HG03520 (cell line): ENCODE measurements at regions not wholly inside any gene's neighbourhood (a gene's known extent, or its start where the extent isn't known, plus 50 kb on each side); places are given as distances from the start of the nearest gene placed in this dataset.
"Not testable (repeated sequence)": the region's sequence is repeated elsewhere in the genome, so short reads cannot be mapped to it uniquely, and the experiment has no call there.

Experiments used
- ATAC-seq: cut with Tn5 transposase; IDR thresholded peaks from one replicate; pipeline ENCODE4 v1.9.1; 2021; ENCODE audit warnings: mild to moderate bottlenecking, moderate library complexity; ENCODE audit not compliant: unreplicated experiment

- not testable (repeated sequence) for ATAC-seq
Observed at GRCh38 chr7:149992366-149992765, 118.6 kb downstream of the ATP6V0E2 start.

- ATAC-seq, result not testable (repeated sequence)
Observed at GRCh38 chr7:149995369-149996026, 121.7 kb downstream of the ATP6V0E2 start.

GRCh38 chr7:150000780-150001599 is 127.2 kb downstream of the ATP6V0E2 start:
- ATAC-seq, result not testable (repeated sequence)

GRCh38 chr7:150003304-150003810 is 129.6 kb downstream of the ATP6V0E2 start:
- ATAC-seq, result no peak

DNA sequence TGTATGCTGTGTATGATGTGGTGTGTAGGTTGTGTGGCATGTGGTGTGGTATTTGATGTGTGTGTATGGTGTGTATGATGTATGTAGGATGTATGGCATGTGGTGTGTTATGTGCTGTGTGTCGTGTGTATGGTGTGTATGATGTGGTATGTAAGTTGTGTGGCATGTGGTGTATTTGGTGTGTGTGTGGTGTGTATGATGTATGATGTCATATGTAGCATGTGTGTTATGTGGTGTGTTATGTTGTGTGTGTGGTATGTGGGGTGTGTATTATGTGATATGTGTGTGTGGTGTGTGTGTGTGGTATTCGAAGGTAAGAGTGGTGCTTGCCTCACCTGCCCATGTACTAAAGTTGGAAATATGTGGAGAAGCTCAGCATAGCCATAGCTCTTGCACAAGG is 130.2 kb downstream of the ATP6V0E2 start:
- not testable (repeated sequence) for ATAC-seq

DNA sequence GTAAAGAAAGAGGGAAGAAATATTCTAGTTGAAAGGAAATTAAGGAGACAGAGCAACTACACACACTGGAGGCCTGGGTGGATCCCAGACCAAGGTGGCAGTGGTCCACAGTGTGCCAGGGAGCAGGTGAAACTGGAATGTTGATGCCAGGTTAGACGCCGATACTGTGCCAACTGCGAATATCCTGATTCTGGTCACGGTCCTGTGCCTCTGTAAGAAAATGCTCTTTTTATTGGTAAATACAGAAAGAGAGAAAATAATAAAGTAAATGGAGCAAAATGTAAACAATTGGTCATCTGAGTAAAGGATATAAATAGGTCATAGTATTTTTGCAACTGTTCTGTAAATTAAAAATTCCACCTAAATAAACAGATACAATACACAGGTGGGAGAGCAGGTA is 131.1 kb downstream of the ATP6V0E2 start:
- ATAC-seq, result not testable (repeated sequence)

- ATAC-seq, result not testable (repeated sequence)
Observed at GRCh38 chr7:150009620-150010303, 136.0 kb downstream of the ATP6V0E2 start.

DNA sequence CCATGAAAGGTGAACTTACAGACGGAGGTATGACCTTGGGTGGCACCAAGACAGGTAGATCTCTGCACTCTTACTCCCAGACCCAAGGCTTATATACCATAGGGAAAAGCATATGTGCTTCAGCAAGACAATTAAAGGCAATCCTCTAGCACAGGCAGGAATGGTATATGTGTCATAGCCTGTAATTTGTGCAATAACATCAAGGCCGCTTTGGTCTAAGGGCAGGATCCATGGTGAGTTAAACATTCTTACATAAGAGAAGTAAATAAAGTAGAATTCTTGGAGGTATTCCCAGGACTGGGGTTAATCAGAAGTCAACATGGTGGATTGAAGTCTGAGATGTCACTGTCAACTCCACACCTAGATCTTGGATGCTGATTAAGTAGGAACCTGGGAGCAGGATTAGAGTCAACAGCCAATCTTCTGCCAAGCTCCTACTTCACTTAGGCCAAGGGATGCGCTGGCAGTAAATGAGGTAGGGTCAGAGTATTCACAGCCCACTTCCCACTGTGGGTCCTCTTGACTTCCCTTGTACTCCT is 143.0 kb downstream of the ATP6V0E2 start:
- ATAC-seq, result not testable (repeated sequence)

DNA sequence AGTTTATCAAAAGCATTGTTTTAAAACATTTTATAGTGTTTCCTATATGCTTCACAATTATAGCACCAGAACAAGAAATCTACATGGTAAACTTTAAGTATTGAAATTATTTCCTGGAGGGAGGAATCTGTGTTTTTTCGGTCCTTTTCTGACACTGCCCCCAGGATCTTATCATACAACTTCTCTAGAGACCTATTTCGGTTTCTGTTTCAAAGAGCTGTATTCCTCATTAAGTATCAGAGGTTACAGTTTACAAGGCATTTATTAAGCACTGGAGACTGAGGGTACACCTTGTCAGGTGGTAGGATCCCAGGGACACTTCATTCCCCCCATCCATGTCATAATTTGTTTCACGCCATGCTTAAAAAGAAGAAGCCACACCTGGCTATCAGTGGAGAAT is 146.4 kb downstream of the ATP6V0E2 start:
- not testable (repeated sequence) for ATAC-seq

DNA sequence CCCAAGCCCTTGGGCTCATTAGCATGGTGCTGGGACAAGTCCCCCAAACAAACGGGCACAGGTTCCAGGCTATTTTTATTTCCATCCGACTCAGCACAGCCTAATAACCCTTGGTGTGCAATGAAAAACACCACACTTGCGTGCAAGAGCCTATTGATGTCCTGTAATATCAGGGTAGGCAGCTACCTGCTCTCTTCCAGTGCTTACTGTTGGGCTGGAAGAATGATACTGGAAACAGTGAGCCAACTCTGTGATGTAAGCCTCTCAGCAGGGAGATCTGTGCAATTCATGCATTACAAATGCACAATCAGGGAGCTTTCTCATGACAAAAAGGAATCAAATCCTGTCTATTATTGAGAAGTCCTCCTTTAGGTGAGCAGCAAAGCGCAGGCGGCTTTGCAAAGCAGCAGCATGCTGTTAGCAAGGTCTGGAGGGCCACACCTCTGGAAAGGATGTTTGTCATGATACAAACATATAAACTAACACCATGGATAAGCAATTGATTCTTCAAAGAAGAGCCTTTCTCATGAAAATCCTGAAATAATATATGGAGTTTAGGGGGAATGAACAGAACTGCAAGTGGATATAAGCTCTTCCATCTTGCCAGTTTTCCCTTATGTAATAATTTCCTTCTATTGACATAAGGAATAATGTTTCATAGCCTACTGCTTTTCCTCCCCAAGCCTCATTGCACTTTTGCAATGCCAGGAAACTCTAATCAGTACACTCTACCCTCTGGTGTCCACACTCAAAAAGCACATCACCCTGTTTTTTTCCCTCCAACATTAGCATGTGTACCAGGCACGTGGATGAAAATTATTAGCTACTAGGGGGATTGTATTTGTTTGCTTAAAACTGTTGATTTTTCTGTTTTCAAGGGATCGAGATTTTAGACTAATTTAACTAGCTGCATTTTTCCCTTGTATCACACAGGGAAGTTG is 151.1 kb downstream of the ATP6V0E2 start:
- not testable (repeated sequence) for ATAC-seq

DNA sequence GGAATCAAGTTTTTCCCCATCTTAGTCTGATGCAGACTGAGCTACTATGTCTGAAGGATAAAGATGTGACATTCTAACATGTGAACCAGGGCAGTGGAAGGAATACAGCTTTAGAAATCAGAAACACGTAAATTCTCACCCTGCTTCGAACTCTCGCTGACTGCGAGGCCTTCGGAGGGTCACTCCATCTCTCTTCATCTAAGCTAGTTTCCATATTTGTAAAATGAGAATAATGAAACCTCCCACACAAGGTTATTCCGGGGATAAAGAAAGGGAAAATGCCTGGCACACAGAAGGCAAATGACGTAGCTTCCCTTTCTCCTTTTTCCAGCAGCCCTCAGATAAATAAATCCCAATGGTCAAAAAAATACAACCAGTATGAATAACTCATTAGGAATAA is 152.0 kb downstream of the ATP6V0E2 start:
- ATAC-seq, result not testable (repeated sequence)

- ATAC-seq, result not testable (repeated sequence)
Observed at GRCh38 chr7:150028344-150029012, 154.7 kb downstream of the ATP6V0E2 start.

GRCh38 chr7:150029013-150029389 is 155.2 kb downstream of the ATP6V0E2 start:
- not testable (repeated sequence) for ATAC-seq

DNA sequence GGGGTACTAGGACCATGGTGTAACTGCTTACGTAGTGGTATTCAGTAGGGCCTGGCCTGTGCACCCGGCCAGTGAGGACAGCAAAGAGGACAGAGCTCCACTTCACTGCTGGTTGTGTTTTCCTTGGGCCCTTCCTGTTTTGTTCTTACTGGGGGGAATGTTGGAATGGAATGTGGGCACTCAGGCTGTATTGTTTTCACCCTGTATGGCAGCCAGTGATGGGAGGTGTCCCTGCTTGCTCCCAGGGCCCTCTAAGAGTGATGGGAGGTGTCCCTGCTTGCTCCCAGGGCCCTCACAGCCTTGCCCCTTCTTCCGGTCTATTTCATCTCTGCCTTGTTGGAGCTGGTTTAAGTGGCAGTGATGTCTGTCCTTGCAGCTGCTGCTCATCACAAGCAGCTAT is 158.0 kb downstream of the ATP6V0E2 start:
- ATAC-seq, result not testable (repeated sequence)

DNA sequence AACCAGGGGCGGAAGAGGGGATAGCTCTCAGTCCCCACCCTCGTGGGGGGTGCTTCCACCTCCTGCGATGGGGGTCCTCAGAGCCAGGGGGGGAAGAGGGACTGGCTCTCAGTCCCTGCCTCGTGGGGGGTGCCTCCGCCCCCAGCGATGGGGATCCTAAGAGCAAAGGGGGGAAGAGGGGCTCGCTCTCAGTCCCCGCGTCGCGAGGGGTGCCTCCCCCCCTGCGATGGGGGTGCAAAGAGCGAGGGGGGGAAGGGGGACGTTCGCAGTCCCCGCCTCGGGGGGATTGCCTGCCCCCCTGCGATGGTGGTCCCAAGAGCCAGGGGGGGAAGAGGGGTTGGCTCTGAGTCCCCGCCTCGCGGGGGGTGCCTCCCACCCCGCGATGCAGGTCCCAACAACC is 159.9 kb downstream of the ATP6V0E2 start:
- ATAC-seq, result not testable (repeated sequence)

DNA sequence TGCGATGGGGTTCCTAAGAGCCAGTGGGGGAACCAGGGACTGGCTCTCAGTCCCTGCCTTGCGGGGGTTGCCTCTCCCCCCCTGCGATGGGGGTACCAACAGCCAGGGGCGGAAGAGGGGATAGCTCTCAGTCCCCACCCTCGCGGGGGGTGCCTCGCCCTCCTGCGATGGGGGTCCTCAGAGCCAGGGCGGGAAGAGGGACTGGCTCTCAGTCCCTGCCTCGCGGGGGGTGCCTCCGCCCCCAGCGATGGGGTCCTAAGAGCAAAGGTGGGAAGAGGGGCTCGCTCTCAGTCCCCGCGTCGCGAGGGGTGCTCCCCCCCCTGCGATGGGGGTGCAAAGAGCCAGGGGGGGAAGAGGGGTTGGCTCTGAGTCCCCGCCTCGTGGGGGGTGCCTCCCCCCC is 162.0 kb downstream of the ATP6V0E2 start:
- ATAC-seq, result not testable (repeated sequence)

DNA sequence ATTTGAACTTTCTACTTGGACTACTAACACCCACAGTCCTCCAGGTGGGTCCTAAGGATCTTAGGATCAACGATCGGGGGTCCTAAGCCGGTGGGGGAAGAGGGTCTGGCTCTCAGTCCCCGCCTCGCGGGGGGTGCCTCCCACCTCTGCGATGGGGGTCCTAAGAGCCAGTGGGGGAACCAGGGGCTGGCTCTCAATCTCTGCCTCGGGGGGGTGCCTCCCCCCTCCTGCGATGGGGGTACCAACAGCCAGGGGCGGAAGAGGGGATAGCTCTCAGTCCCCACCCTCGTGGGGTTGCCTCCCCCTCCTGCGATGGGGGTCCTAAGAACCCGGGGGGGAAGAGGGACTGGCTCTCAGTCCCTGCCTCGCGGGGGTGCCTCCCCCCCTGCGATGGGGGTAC is 165.3 kb downstream of the ATP6V0E2 start:
- ATAC-seq, result not testable (repeated sequence)

DNA sequence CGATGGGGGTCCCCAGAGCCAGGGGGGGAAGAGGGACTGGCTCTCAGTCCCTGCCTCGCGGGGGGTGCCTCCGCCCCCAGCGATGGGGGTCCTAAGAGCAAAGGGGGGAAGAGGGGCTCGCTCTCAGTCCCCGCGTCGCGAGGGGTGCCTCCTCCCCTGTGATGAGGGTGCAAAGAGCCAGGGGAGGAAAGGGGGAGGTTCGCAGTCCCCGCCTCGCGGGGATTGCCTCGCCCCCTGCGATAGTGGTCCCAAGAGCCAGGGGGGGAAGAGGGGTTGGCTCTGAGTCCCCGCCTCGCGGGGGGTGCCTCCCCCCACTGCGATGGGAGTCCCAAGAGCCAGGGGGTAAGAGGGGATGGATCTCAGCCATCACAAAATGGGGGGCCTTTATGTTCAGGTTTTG is 168.5 kb downstream of the ATP6V0E2 start:
- ATAC-seq, result not testable (repeated sequence)

GRCh38 chr7:150044771-150045170 is 171.0 kb downstream of the ATP6V0E2 start:
- ATAC-seq, result not testable (repeated sequence)
